ENCODE measurements at regions not wholly inside any gene's neighbourhood (a gene's known extent, or its start where the extent isn't known, plus 50 kb on each side); places are given as distances from the start of the nearest gene placed in this dataset.

DNA sequence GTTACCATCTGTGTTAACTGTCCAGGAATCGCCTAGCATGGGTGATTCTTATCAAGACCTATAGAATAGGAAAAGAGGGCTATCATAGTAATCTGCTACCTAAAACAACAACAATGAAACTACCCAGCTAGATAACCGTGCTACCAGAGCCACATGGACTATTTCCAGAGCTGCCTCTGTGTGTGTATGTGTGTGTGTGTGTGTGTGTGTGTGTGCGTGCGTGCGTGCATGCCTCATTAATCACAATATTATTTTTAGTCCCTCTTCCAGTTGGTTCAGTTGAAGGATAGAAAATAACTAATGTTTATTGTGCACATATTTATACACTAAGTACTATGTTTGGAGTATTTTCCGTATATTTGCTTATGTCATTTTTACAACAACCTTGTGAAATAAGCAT is 201.1 kb downstream of the SP3 start:
- TF ChIP-seq ESRRA (IDR thresholded peaks at IDR 0.05; ENCODE audit: borderline replicate concordance, low read length), result no peak
- TF ChIP-seq, protein P1, sequence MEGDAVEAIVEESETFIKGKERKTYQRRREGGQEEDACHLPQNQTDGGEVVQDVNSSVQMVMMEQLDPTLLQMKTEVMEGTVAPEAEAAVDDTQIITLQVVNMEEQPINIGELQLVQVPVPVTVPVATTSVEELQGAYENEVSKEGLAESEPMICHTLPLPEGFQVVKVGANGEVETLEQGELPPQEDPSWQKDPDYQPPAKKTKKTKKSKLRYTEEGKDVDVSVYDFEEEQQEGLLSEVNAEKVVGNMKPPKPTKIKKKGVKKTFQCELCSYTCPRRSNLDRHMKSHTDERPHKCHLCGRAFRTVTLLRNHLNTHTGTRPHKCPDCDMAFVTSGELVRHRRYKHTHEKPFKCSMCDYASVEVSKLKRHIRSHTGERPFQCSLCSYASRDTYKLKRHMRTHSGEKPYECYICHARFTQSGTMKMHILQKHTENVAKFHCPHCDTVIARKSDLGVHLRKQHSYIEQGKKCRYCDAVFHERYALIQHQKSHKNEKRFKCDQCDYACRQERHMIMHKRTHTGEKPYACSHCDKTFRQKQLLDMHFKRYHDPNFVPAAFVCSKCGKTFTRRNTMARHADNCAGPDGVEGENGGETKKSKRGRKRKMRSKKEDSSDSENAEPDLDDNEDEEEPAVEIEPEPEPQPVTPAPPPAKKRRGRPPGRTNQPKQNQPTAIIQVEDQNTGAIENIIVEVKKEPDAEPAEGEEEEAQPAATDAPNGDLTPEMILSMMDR (IDR thresholded peaks at IDR 0.05), result no peak
- no peak for TF ChIP-seq HDAC2 (IDR thresholded peaks at IDR 0.05)
- TF ChIP-seq, protein P2, sequence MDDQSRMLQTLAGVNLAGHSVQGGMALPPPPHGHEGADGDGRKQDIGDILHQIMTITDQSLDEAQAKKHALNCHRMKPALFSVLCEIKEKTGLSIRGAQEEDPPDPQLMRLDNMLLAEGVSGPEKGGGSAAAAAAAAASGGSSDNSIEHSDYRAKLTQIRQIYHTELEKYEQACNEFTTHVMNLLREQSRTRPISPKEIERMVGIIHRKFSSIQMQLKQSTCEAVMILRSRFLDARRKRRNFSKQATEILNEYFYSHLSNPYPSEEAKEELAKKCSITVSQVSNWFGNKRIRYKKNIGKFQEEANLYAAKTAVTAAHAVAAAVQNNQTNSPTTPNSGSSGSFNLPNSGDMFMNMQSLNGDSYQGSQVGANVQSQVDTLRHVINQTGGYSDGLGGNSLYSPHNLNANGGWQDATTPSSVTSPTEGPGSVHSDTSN (IDR thresholded peaks at IDR 0.05), result no peak
- no peak for TF ChIP-seq CHD4 (IDR thresholded peaks at IDR 0.05; ENCODE audit: borderline replicate concordance)
- no peak for TF ChIP-seq MYC (IDR thresholded peaks at IDR 0.05; ENCODE audit: borderline replicate concordance, low read length)
- TF ChIP-seq MAFK (IDR thresholded peaks at IDR 0.05; ENCODE audit: partially characterized antibody), result no peak
- no peak for TF ChIP-seq REST (IDR thresholded peaks at IDR 0.05)

Data from A549 (cell line).